ENCODE measurements at regions not wholly inside any gene's neighbourhood (a gene's known extent, or its start where the extent isn't known, plus 50 kb on each side); places are given as distances from the start of the nearest gene placed in this dataset.

- TF ChIP-seq CTCF (conservative IDR thresholded peaks at IDR 0.05; ENCODE audit: low read depth in 2 of 2) = no peak
- TF ChIP-seq POLR2AphosphoS5 (IDR thresholded peaks at IDR 0.05; ENCODE audit: low read depth) = no peak
- TF ChIP-seq EZH2phosphoT487 (IDR thresholded peaks at IDR 0.05; ENCODE audit: unreplicated experiment) = no peak
- TF ChIP-seq ZNF462 (CRISPR knock-in tag; IDR thresholded peaks at IDR 0.05) = no peak
- TF ChIP-seq JUNB (IDR thresholded peaks at IDR 0.05; ENCODE audit: unreplicated experiment) = no peak
- TF ChIP-seq ZNF331 (CRISPR knock-in tag; IDR thresholded peaks at IDR 0.05; ENCODE audit: low read depth) = no peak
These were observed 676.1 kb upstream of the TMEM132C start (continued) for GRCh38 chr12:127590868-127591267.

GRCh38 chr12:127592245-127592644 is 674.7 kb upstream of the TMEM132C start:
- H3K36me3 Mint-ChIP-seq (ENCODE audit: low read depth) = peaks cover 50% of the 10 kb centered on the region
- Histone ChIP-seq H2AFZ (no peak overlapping the region), H3K27ac (ENCODE audit: low read depth) (no peak overlapping the region), H3K79me2 (replicated peaks; ENCODE audit: insufficient read depth) (no peaks in the 10 kb centered on the region), H3K27me3 (ENCODE audit: insufficient read depth) (no peaks in the 10 kb centered on the region), H3K9me2 (ENCODE audit: insufficient read depth) (0 out of 2 replicates have a peak, but pooled peaks cover 3% of the 10 kb centered on the region), H3K4me2 (no peak overlapping the region), H3F3A (replicated peaks; ENCODE audit: low read depth) (0 out of 2 replicates have a peak, but pooled peaks cover 3% of the 10 kb centered on the region), H4K20me1 (replicated peaks; ENCODE audit: insufficient read depth) (no peaks in the 10 kb centered on the region), H3K4me1 (ENCODE audit: insufficient read depth) (peaks cover 60% of the 10 kb centered on the region), H3K4me3 (no peak overlapping the region), H3K36me3 (ENCODE audit: insufficient read depth) (no peaks in the 10 kb centered on the region; the same call in 1 of the 2 replicates)
- DNase-seq (ENCODE audit: low spot score) = no peak
- no peaks in the 10 kb centered on the region for H3K4me1 Mint-ChIP-seq
- peaks cover 99% of the 10 kb centered on the region for H3K9me3 Mint-ChIP-seq
- no peak overlapping the region for H3K27ac Mint-ChIP-seq
- H3K27me3 Mint-ChIP-seq (ENCODE audit: insufficient read depth, low read depth, poor library complexity) = peaks cover 4% of the 10 kb centered on the region
- no peak for ATAC-seq
- H3K4me3 Mint-ChIP-seq = no peak overlapping the region
- TF ChIP-seq ZNF114 (CRISPR knock-in tag; IDR thresholded peaks at IDR 0.05) (no peak), NANOG (IDR thresholded peaks at IDR 0.05; ENCODE audit: borderline replicate concordance) (no peak), ZNF331 (CRISPR knock-in tag; IDR thresholded peaks at IDR 0.05; ENCODE audit: low read depth) (no peak), POLR2AphosphoS5 (IDR thresholded peaks at IDR 0.05; ENCODE audit: low read depth) (no peak), EZH2 (IDR thresholded peaks at IDR 0.05; ENCODE audit: low read depth, unreplicated experiment) (no peak), CTCF (conservative IDR thresholded peaks at IDR 0.05; ENCODE audit: low read depth in 2 of 2) (no peak)
